Adrenal gland (tissue), 9 donors: ENCODE measurements at regions not wholly inside any gene's neighbourhood (a gene's known extent, or its start where the extent isn't known, plus 50 kb on each side); places are given as distances from the start of the nearest gene placed in this dataset.
A peak's percentile ranks its signal among the peaks of the same experiment; 100 is the strongest.

Source experiments
- DNase-seq, 7 donors: peaks; one replicate each; pipeline ENCODE4 v3.0.0-alpha.2; 2019 to 2020
- H3K27ac ChIP-seq, 5 donors: fragments of 200-600 bp; sonication (generic) in 4 of 5; 1 replicate in 3 of 5; 2 replicates in 2 of 5; pipeline versions ENCODE4 v1.5.1 to v1.8.0; 2016 to 2020; ENCODE audit warnings: mild to moderate bottlenecking in 1 of 5
- H3K27me3 ChIP-seq: fragments of 200-600 bp; 2 replicates; pipeline ENCODE4 v1.8.0; 2021
- H3K36me3 ChIP-seq, 2 donors: fragments of 200-600 bp; replicated peaks in 1 of 2; 1 replicate in 1 of 2; 2 replicates in 1 of 2; pipeline versions ENCODE4 v1.5.1 to v1.8.0; 2018 to 2022
- H3K4me1 ChIP-seq, 2 donors: fragments of 200-600 bp; replicated peaks in 1 of 2; 1 replicate in 1 of 2; 2 replicates in 1 of 2; pipeline versions ENCODE4 v1.5.1 to v1.8.0; 2018 to 2021
- H3K4me3 ChIP-seq, 4 donors: fragments of 200-600 bp; sonication (generic) in 3 of 4; one replicate each; pipeline ENCODE4 v1.5.1; 2016 to 2018
- H3K9me3 ChIP-seq, 3 donors: fragments of 200-600 bp; sonication (generic) in 1 of 3; replicated peaks in 1 of 3; 1 replicate in 2 of 3; 2 replicates in 1 of 3; pipeline versions ENCODE4 v1.5.1 to v1.8.0; 2016 to 2021
- CTCF ChIP-seq, 6 experiments: fragments of 450-650 bp in 4 of 6; fragments of 200-600 bp in 2 of 6; sonication (generic) in 1 of 6; IDR thresholded peaks; 1 replicate in 5 of 6; 2 replicates in 1 of 6; pipeline versions ENCODE4 v1.5.1 to v1.8.0; 2016 to 2021; ENCODE audit warnings: antibody characterized with exemption in 6 of 6, mild to moderate bottlenecking in 2 of 6, moderate library complexity in 1 of 6
- POLR2A ChIP-seq, 2 donors: fragments of 450-650 bp; IDR thresholded peaks; one replicate each; pipeline ENCODE4 v1.6.1; 2017; ENCODE audit warnings: antibody characterized with exemption in 2 of 2, mild to moderate bottlenecking in 2 of 2, moderate library complexity in 1 of 2
- WGBS, 4 donors: extraction: QIAGEN DNeasy Blood & Tissue Kit in 2 of 4; methylation state at CpG; one replicate each; pipeline versions ENCODE4 v1.1.5 to v1.1.7; 2013 to 2017; 5-methylcytosine and 5-hydroxymethylcytosine counted together
- intact Hi-C, 2 donors: fragments of 100-400 bp; cut with DNase I; formaldehyde crosslinking; loops; one replicate each; pipeline versions ENCODE4 v1.14.1 to v1.15.0; 2022 to 2023
- donor health status: healthy with polysubstance abuse.
- donor health status: Bipolar disorder and iron deficiency.
- donor health status: DM: yes; HTN: yes; CAD: no.
- donor health status: DM: no; HTN: no; CAD: no.
- donor health status: DM: no; HTN: no; CAD: no.

- Histone ChIP-seq H3K27ac (peak overlapping the region in 3 of 5 donors; percentile 91 to 95 (median 93)), H3K4me1 (peaks cover 51 to 72% of the 10 kb centered on the region in 2 donors), H3K4me3 (no peak overlapping the region), H3K36me3 (no peaks in the 10 kb centered on the region), H3K27me3 (no peaks in the 10 kb centered on the region), H3K9me3 (no peaks in the 10 kb centered on the region)
- DNase-seq, result no peak
- TF ChIP-seq CTCF (IDR thresholded peaks at IDR 0.05), result no peak
- intact Hi-C loops, result no loop called here
- WGBS, 4 donors, result 94 to 95% methylated on average over 1 of the region's 1 CpG; no CpG with 5 or more reads in 2 of the 4 donors
These were observed 84.5 kb downstream of the PITPNM2 start for GRCh38 chr12:123066384-123066710.

- Histone ChIP-seq H3K9me3 (no peaks in the 10 kb centered on the region), H3K27me3 (no peaks in the 10 kb centered on the region), H3K4me3 (no peak overlapping the region), H3K4me1 (peaks cover 51 to 67% of the 10 kb centered on the region in 2 donors), H3K36me3 (no peaks in the 10 kb centered on the region), H3K27ac (peak overlapping the region in 3 of 5 donors; percentile 91 to 95 (median 93))
- no peak for DNase-seq
- 76 to 86% (median 80%) methylated on average over 9 of the region's 9 CpGs for WGBS, 4 donors
- intact Hi-C loops, result no loop called here
- TF ChIP-seq POLR2A (IDR thresholded peaks at IDR 0.05) (no peak), CTCF (IDR thresholded peaks at IDR 0.05) (no peak)
These were observed 85.1 kb downstream of the PITPNM2 start for GRCh38 chr12:123065676-123066383.

- no peaks in the 10 kb centered on the region for H3K27me3 ChIP-seq
- intact Hi-C loops, result no loop called here
- TF ChIP-seq CTCF (IDR thresholded peaks at IDR 0.05) (peak in 3 of 6 experiments; percentile 7 to 43 (median 31)), POLR2A (IDR thresholded peaks at IDR 0.05) (no peak)
- WGBS, 4 donors, result 34 to 77% (median 65%) methylated on average over 3 to 8 of the region's 8 CpGs
- H3K36me3 ChIP-seq, result no peaks in the 10 kb centered on the region
- peak overlapping the region; percentile 84 to 95 (median 91) for H3K27ac ChIP-seq
- no peak overlapping the region for H3K4me3 ChIP-seq
- DNase-seq, result peak in 3 of 7 donors; percentile 48 to 64 (median 57)
- H3K9me3 ChIP-seq, result no peaks in the 10 kb centered on the region
- peaks cover 43 to 66% of the 10 kb centered on the region in 2 donors for H3K4me1 ChIP-seq
These were observed 84.6 kb downstream of the ARL6IP4 start for GRCh38 chr12:123064885-123065619.

GRCh38 chr12:123064366-123064765 lies 83.9 kb downstream of the ARL6IP4 start:
- DNase-seq, result peak; percentile 71 to 86 (median 85)
- Histone ChIP-seq H3K9me3 (no peaks in the 10 kb centered on the region), H3K27me3 (no peaks in the 10 kb centered on the region), H3K27ac (peak overlapping the region; percentile 84 to 95 (median 91)), H3K4me3 (no peak overlapping the region), H3K4me1 (peaks cover 39 to 66% of the 10 kb centered on the region in 2 donors), H3K36me3 (no peaks in the 10 kb centered on the region)
- intact Hi-C loops, result no loop called here
- no peak for TF ChIP-seq CTCF (IDR thresholded peaks at IDR 0.05)
- peak in 1 of 2 donors; percentile 34 for TF ChIP-seq POLR2A (IDR thresholded peaks at IDR 0.05)
- WGBS, 4 donors, result 19 to 29% (median 22%) methylated on average over 7 to 8 of the region's 8 CpGs
